Stimulated activated CD8-positive, alpha-beta memory T cell treated with anti-CD3 and anti-CD28 coated beads, Interleukin-15, amount 100 ng/mL, for 1 hour (primary cell): ENCODE measurements at regions not wholly inside any gene's neighbourhood (a gene's known extent, or its start where the extent isn't known, plus 50 kb on each side); places are given as distances from the start of the nearest gene placed in this dataset.

Source experiments
- DNase-seq: peaks from one replicate; pipeline ENCODE4 v3.0.0-alpha.2; 2020; ENCODE audit warnings: low read depth

- no peak for DNase-seq
Observed at GRCh38 chr3:21140785-21141184, 610.2 kb downstream of the ZNF385D start.

GRCh38 chr3:21138085-21138484 is 612.9 kb downstream of the ZNF385D start:
- no peak for DNase-seq

- no peak for DNase-seq
Observed at GRCh38 chr3:21132896-21133295, 618.1 kb downstream of the ZNF385D start.

- DNase-seq = no peak
Observed at GRCh38 chr3:21120826-21121225, 630.2 kb downstream of the ZNF385D start.

- no peak for DNase-seq
Observed at GRCh38 chr3:21117370-21117769, 633.6 kb downstream of the ZNF385D start.

GRCh38 chr3:21109056-21109455 is 642.0 kb downstream of the ZNF385D start:
- DNase-seq = no peak

- DNase-seq = no peak
Observed at GRCh38 chr3:21105784-21106183, 645.2 kb downstream of the ZNF385D start.

- no peak for DNase-seq
Observed at GRCh38 chr3:21100656-21101359, 650.2 kb downstream of the ZNF385D start.

GRCh38 chr3:21094686-21095085 is 656.3 kb downstream of the ZNF385D start:
- DNase-seq = no peak

GRCh38 chr3:21073561-21073960 is 677.4 kb downstream of the ZNF385D start:
- DNase-seq = no peak

GRCh38 chr3:21067031-21067813 is 683.8 kb downstream of the ZNF385D start:
- DNase-seq = no peak

GRCh38 chr3:21062831-21063294 is 688.1 kb downstream of the ZNF385D start:
- no peak for DNase-seq

- DNase-seq = no peak
Observed at GRCh38 chr3:21059404-21059803, 691.6 kb downstream of the ZNF385D start.

GRCh38 chr3:21056293-21056692 is 694.7 kb downstream of the ZNF385D start:
- DNase-seq = no peak

GRCh38 chr3:21055015-21055414 is 696.0 kb downstream of the ZNF385D start:
- DNase-seq = no peak

- no peak for DNase-seq
Observed at GRCh38 chr3:21054064-21054463, 696.9 kb downstream of the ZNF385D start.

- no peak for DNase-seq
Observed at GRCh38 chr3:21049334-21050062, 701.5 kb downstream of the ZNF385D start.

- no peak for DNase-seq
Observed at GRCh38 chr3:21043139-21043538, 707.9 kb downstream of the ZNF385D start.

GRCh38 chr3:21042184-21042583 is 708.8 kb downstream of the ZNF385D start:
- no peak for DNase-seq

GRCh38 chr3:21041621-21042020 is 709.4 kb downstream of the ZNF385D start:
- DNase-seq = no peak

- no peak for DNase-seq
Observed at GRCh38 chr3:21036888-21037287, 714.1 kb downstream of the ZNF385D start.

GRCh38 chr3:21028412-21028811 is 722.6 kb downstream of the ZNF385D start:
- DNase-seq = no peak

GRCh38 chr3:21024563-21024962 is 726.4 kb downstream of the ZNF385D start:
- no peak for DNase-seq
